Right lobe of liver (tissue), 6 donors: ENCODE measurements at regions not wholly inside any gene's neighbourhood (a gene's known extent, or its start where the extent isn't known, plus 50 kb on each side); places are given as distances from the start of the nearest gene placed in this dataset.
"Not testable (repeated sequence)": the region's sequence is repeated elsewhere in the genome, so short reads cannot be mapped to it uniquely, and the experiment has no call there.

Experiments used
- ATAC-seq, 4 donors: fragments of 200-7000 bp; cut with Tn5 transposase; one replicate each; pipeline ENCODE4 v1.9.1; 2020; ENCODE audit warnings: mild to moderate bottlenecking in 4 of 4, moderate library complexity in 4 of 4
- DNase-seq, 3 donors: peaks; one replicate each; pipeline ENCODE4 v3.0.0-alpha.2; 2020
- H3K27ac ChIP-seq, 3 donors: fragments of 200-600 bp; one replicate each; pipeline ENCODE4 v1.8.0; 2022
- H3K27me3 ChIP-seq, 2 donors: fragments of 200-600 bp; one replicate each; pipeline ENCODE4 v1.8.0; 2022
- H3K36me3 ChIP-seq, 4 donors: fragments of 200-600 bp; sonication (generic) in 1 of 4; one replicate each; pipeline versions ENCODE4 v1.5.1 to v1.8.0; 2017 to 2022; ENCODE audit warnings: control low read depth in 1 of 4
- H3K4me1 ChIP-seq, 4 donors: fragments of 200-600 bp; sonication (generic) in 1 of 4; one replicate each; pipeline versions ENCODE4 v1.5.1 to v1.8.0; 2017 to 2022; ENCODE audit warnings: control low read depth in 1 of 4
- H3K4me3 ChIP-seq, 3 donors: fragments of 200-600 bp; one replicate each; pipeline ENCODE4 v1.8.0; 2022
- H3K9me3 ChIP-seq, 4 donors: fragments of 200-600 bp; sonication (generic) in 1 of 4; one replicate each; pipeline versions ENCODE4 v1.5.1 to v1.8.0; 2017 to 2022; ENCODE audit warnings: control low read depth in 1 of 4
- POLR2A ChIP-seq: fragments of 450-650 bp; IDR thresholded peaks from one replicate; pipeline ENCODE4 v1.6.1; 2017; ENCODE audit warnings: antibody characterized with exemption, mild to moderate bottlenecking
- whole genome bisulfite sequencing: methylation state at CpG from one replicate; pipeline ENCODE4 v1.1.6; 2018; ENCODE audit warnings: low coverage, low lambda C conversion rate; ENCODE audit not compliant: insufficient coverage; ENCODE audit errors: missing lambda C conversion rate; 5-methylcytosine and 5-hydroxymethylcytosine counted together
- intact Hi-C, 2 donors: fragments of 100-400 bp; cut with DNase I; formaldehyde crosslinking; loops; one replicate each; pipeline versions ENCODE4 v1.11.2 to v1.14.1; 2022
- TF ChIP-seq, protein P1 (sequence below), 4 donors: fragments of 200-600 bp in 3 of 4; fragments of 450-650 bp in 1 of 4; IDR thresholded peaks; one replicate each; pipeline versions ENCODE4 v1.5.1 to v1.8.0; 2016 to 2022; ENCODE audit warnings: antibody characterized with exemption in 4 of 4, mild to moderate bottlenecking in 2 of 4
- donor health status: DM: no; HTN: yes; CAD: no.
- donor health status: DM: no; HTN: no; CAD: no.
- donor health status: DM: no; HTN: no; CAD: no.
- donor health status: DM: no; HTN: yes; CAD: no.
- donor health status: DM: no; HTN: yes; CAD: no.

DNA sequence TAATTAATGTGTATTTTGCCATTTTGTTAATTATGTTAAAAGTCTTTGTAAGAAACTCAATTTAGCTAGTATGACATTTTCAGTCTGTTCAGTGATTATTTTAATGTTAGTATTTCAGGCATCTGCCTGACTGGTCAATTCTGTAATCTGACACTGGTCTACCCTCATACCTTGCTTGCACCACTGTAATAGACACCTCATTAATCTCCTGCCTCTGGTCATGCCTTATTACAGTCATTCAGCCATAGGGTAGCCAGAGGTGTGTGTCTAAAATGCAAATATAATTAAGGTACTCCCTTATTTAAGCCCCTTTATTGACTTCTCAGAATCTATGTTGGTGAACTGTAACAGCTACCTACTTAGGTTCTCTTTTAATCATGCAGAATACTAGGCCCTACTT, 861.1 kb upstream of the IGFBP7 start:
- DNase-seq (no peak), ATAC-seq (no peak)
- Histone ChIP-seq H3K4me3 (no peak overlapping the region), H3K27me3 (no peaks in the 10 kb centered on the region), H3K36me3 (no peaks in the 10 kb centered on the region), H3K4me1 (no peaks in the 10 kb centered on the region), H3K27ac (no peak overlapping the region), H3K9me3 (no peaks in the 10 kb centered on the region)
- intact Hi-C loops, result no loop called here
- TF ChIP-seq POLR2A, result no peak
- TF ChIP-seq, protein P1, sequence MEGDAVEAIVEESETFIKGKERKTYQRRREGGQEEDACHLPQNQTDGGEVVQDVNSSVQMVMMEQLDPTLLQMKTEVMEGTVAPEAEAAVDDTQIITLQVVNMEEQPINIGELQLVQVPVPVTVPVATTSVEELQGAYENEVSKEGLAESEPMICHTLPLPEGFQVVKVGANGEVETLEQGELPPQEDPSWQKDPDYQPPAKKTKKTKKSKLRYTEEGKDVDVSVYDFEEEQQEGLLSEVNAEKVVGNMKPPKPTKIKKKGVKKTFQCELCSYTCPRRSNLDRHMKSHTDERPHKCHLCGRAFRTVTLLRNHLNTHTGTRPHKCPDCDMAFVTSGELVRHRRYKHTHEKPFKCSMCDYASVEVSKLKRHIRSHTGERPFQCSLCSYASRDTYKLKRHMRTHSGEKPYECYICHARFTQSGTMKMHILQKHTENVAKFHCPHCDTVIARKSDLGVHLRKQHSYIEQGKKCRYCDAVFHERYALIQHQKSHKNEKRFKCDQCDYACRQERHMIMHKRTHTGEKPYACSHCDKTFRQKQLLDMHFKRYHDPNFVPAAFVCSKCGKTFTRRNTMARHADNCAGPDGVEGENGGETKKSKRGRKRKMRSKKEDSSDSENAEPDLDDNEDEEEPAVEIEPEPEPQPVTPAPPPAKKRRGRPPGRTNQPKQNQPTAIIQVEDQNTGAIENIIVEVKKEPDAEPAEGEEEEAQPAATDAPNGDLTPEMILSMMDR (IDR thresholded peaks at IDR 0.05), result no peak

- 46% methylated on average over 3 of the region's 23 CpGs for WGBS
- TF ChIP-seq POLR2A, result no peak
- TF ChIP-seq, protein P1 (IDR thresholded peaks at IDR 0.05), result no peak
- Histone ChIP-seq H3K4me1 (no peaks in the 10 kb centered on the region), H3K36me3 (no peaks in the 10 kb centered on the region), H3K9me3 (no peaks in the 10 kb centered on the region), H3K4me3 (no peak overlapping the region), H3K27me3 (no peaks in the 10 kb centered on the region), H3K27ac (no peak overlapping the region)
- intact Hi-C loops, result no loop called here
- ATAC-seq, result peak in 1 of 4 donors; percentile 27
- DNase-seq, result peak in 1 of 3 donors; percentile 45
Measured at GRCh38 chr4:57966987-57967760, 857.0 kb upstream of the IGFBP7 start.

GRCh38 chr4:57965431-57965830, 855.2 kb upstream of the IGFBP7 start:
- H3K27ac ChIP-seq, ATAC-seq, intact Hi-C loops, H3K27me3 ChIP-seq, H3K4me1 ChIP-seq, H3K36me3 ChIP-seq, H3K9me3 ChIP-seq, H3K4me3 ChIP-seq, DNase-seq: not testable (repeated sequence)
- 90% methylated on average over 4 of the region's 25 CpGs for WGBS

- H3K9me3 ChIP-seq, result no peaks in the 10 kb centered on the region
- DNase-seq (no peak), ATAC-seq (no peak)
- intact Hi-C loops, result no loop called here
- H3K27ac ChIP-seq, result no peak overlapping the region
- TF ChIP-seq POLR2A, result no peak
- TF ChIP-seq, protein P1 (IDR thresholded peaks at IDR 0.05), result no peak
- H3K36me3 ChIP-seq, result no peaks in the 10 kb centered on the region
- WGBS, result 50% methylated on average over 1 of the region's 1 CpG
- no peak overlapping the region for H3K4me3 ChIP-seq
- no peaks in the 10 kb centered on the region for H3K27me3 ChIP-seq
- H3K4me1 ChIP-seq, result no peaks in the 10 kb centered on the region
Measured at GRCh38 chr4:57945298-57945697, 835.1 kb upstream of the IGFBP7 start.

DNA sequence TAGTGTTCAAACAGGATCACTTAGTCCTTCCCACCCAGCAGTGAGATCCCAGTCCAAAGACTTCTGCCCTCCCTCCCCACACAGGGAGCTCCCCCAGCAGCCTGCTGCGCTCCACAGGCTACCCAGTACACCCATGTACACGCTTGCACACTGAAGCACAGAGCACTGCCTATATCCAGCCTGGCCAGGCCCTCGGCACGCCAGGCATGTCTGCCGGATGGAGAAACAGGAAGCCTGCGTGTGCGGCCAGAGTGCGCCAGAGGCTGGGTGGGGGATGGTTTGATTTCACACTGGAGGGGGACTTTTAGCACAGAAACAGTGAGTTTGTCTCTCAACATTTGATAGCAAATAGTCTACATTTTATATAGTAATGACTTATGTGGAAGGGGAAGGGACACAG, 833.5 kb upstream of the IGFBP7 start:
- no peaks in the 10 kb centered on the region for H3K9me3 ChIP-seq
- no peak overlapping the region for H3K4me3 ChIP-seq
- no peak overlapping the region for H3K27ac ChIP-seq
- TF ChIP-seq, protein P1 (IDR thresholded peaks at IDR 0.05), result no peak
- TF ChIP-seq POLR2A, result no peak
- DNase-seq (no peak), ATAC-seq (peak in 2 of 4 donors; percentile 21 to 76)
- no peaks in the 10 kb centered on the region for H3K27me3 ChIP-seq
- no peaks in the 10 kb centered on the region for H3K4me1 ChIP-seq
- no peaks in the 10 kb centered on the region for H3K36me3 ChIP-seq
- 68% methylated on average over 6 of the region's 8 CpGs for WGBS
- intact Hi-C loops, result no loop called here

- H3K27me3 ChIP-seq, ATAC-seq, H3K4me3 ChIP-seq, H3K36me3 ChIP-seq, H3K4me1 ChIP-seq, intact Hi-C loops, H3K27ac ChIP-seq, DNase-seq, H3K9me3 ChIP-seq: not testable (repeated sequence)
- WGBS, result 83% methylated on average over 1 of the region's 2 CpGs
Measured at GRCh38 chr4:57937326-57937725, 827.1 kb upstream of the IGFBP7 start.
